ENCODE measurements at regions not wholly inside any gene's neighbourhood (a gene's known extent, or its start where the extent isn't known, plus 50 kb on each side); places are given as distances from the start of the nearest gene placed in this dataset.

DNA sequence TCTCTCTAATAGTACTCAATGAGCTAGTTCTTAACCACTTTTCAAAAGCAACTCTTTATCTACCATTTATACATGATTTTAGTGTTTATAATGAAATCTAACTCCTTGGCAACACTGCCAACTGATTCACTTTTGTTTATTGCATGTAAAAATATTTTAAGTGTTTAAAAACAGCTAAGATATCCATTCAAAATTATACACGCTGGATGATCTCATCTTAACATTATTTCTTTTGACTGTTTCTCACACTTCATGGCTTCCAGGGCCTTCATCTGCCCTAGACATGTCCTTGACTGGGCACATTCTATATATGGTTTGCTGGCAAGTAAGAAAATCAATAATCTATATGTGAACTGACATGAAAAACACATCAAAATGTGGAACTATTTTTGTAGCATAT is 414.6 kb upstream of the LUZP2 start:
- H3K27me3 ChIP-seq: no peaks in the 10 kb centered on the region
- H3K9me3 ChIP-seq: no peaks in the 10 kb centered on the region
- H3K4me3 ChIP-seq: no peak overlapping the region
- H3K36me3 ChIP-seq: no peaks in the 10 kb centered on the region
- no peaks in the 10 kb centered on the region for H3K4me1 ChIP-seq
- intact Hi-C loops (cut with DNase I): no loop called here
- TF ChIP-seq POLR2AphosphoS5 (IDR thresholded peaks at IDR 0.05; ENCODE audit: insufficient read depth in 1 of 2, low read depth in 1 of 2): no peak
- TF ChIP-seq POLR2A (IDR thresholded peaks at IDR 0.05): no peak
- TF ChIP-seq, protein P1, sequence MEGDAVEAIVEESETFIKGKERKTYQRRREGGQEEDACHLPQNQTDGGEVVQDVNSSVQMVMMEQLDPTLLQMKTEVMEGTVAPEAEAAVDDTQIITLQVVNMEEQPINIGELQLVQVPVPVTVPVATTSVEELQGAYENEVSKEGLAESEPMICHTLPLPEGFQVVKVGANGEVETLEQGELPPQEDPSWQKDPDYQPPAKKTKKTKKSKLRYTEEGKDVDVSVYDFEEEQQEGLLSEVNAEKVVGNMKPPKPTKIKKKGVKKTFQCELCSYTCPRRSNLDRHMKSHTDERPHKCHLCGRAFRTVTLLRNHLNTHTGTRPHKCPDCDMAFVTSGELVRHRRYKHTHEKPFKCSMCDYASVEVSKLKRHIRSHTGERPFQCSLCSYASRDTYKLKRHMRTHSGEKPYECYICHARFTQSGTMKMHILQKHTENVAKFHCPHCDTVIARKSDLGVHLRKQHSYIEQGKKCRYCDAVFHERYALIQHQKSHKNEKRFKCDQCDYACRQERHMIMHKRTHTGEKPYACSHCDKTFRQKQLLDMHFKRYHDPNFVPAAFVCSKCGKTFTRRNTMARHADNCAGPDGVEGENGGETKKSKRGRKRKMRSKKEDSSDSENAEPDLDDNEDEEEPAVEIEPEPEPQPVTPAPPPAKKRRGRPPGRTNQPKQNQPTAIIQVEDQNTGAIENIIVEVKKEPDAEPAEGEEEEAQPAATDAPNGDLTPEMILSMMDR (IDR thresholded peaks at IDR 0.05): no peak
- H3K27ac ChIP-seq: no peak overlapping the region
- DNase-seq (ENCODE audit: extremely low spot score in 2 of 2): no peak

DNA sequence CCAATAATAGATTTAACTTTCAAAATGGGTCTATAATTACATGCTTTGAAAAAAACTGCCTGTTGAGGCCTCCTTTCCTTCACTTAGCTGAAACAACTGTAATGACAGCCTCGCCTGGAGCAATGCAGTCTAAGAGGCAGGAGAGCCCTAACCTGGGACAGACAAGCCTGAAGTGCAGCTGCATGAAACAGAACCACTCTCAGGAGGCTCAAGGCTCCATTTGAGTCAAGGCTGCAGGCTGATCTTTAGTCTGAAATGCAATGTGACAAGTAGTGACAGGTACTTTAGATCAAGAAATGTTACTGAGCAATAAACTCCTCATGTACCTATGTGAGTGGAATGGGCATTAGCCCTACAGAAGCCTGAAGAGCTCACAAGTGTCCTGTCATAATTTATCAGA is 414.0 kb upstream of the LUZP2 start:
- intact Hi-C loops (cut with DNase I): no loop called here
- H3K36me3 ChIP-seq: no peaks in the 10 kb centered on the region
- no peak for DNase-seq (ENCODE audit: extremely low spot score in 2 of 2)

DNA sequence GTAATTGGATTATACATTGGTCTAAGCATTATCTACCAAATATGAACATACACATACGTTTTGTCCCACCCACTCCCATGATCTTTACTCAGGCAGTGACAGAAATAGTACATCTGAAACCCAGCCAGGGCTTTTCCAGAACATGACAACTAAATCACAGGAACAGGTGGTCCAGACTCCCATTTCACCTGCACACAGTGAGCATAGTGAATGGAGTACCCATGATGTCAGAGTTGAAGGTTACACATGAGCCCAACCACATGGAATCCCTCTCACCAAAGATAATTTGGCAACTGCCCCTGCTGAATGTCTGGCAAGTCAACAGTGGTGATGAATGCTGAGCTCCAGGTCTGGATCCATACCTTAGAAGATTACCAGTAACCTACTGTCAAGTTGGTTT is 411.9 kb upstream of the LUZP2 start:
- intact Hi-C loops (cut with DNase I): no loop called here

More for the DNA sequence above, 414.0 kb upstream of the LUZP2 start:
- no peaks in the 10 kb centered on the region for H3K27me3 ChIP-seq
- H3K9me3 ChIP-seq: no peaks in the 10 kb centered on the region
- H3K4me1 ChIP-seq: no peaks in the 10 kb centered on the region
- no peak overlapping the region for H3K4me3 ChIP-seq
- TF ChIP-seq POLR2A (IDR thresholded peaks at IDR 0.05): no peak
- TF ChIP-seq, protein P1 (IDR thresholded peaks at IDR 0.05): no peak
- TF ChIP-seq POLR2AphosphoS5 (IDR thresholded peaks at IDR 0.05; ENCODE audit: insufficient read depth in 1 of 2, low read depth in 1 of 2): no peak
- no peak overlapping the region for H3K27ac ChIP-seq

DNA sequence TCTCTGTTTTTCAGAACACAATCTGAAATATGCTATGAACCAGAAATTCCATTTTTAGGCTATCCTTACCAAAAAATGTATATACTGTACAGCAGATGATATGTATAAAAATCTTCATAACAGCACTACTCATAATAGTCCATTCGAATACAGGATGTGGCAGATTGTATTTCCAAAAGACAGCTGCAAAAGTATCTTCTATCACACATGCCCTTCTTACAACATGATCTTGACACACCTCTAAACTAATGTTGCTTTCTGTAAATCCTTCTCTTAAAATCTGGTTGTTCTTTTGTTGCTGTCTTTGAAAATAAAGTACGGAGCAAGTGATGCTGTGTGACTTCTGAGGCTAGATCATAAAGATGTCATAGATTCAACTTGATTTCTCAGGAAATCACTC is 409.9 kb upstream of the LUZP2 start:
- H3K27me3 ChIP-seq: no peaks in the 10 kb centered on the region
- DNase-seq (ENCODE audit: extremely low spot score in 2 of 2): no peak
- no peaks in the 10 kb centered on the region for H3K9me3 ChIP-seq
- TF ChIP-seq POLR2A (IDR thresholded peaks at IDR 0.05): no peak
- TF ChIP-seq POLR2AphosphoS5 (IDR thresholded peaks at IDR 0.05; ENCODE audit: insufficient read depth in 1 of 2, low read depth in 1 of 2): no peak
- TF ChIP-seq, protein P1 (IDR thresholded peaks at IDR 0.05): no peak
- H3K27ac ChIP-seq: no peak overlapping the region
- no peaks in the 10 kb centered on the region for H3K4me1 ChIP-seq
- H3K36me3 ChIP-seq: no peaks in the 10 kb centered on the region
- intact Hi-C loops (cut with DNase I): no loop called here
- no peak overlapping the region for H3K4me3 ChIP-seq

More for the DNA sequence above, 411.9 kb upstream of the LUZP2 start:
- Histone ChIP-seq H3K4me3 (no peak overlapping the region), H3K36me3 (no peaks in the 10 kb centered on the region), H3K27me3 (no peaks in the 10 kb centered on the region), H3K9me3 (no peaks in the 10 kb centered on the region), H3K27ac (no peak overlapping the region), H3K4me1 (no peaks in the 10 kb centered on the region)
- no peak for DNase-seq (ENCODE audit: extremely low spot score in 2 of 2)
- TF ChIP-seq POLR2A (IDR thresholded peaks at IDR 0.05) (no peak), POLR2AphosphoS5 (IDR thresholded peaks at IDR 0.05; ENCODE audit: insufficient read depth in 1 of 2, low read depth in 1 of 2) (no peak)
- TF ChIP-seq, protein P1 (IDR thresholded peaks at IDR 0.05): no peak

DNA sequence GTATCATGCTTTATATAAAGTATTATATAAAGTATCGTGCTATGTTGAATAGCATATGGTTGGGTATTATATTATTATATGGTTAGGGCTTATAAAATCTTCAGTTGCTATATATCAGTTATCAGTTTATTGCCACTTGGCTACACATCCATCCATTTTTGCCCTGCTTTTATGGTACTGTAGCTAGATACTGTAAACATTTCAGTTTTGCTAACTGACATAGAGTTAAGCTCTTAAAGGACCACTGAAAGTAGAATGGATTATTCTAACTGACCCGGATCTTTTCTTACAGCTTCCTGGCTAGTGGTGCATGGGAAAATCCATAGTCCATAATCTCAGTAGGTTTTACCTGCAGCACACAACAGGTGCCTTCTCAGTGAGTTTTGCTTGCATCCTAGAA is 405.3 kb upstream of the LUZP2 start:
- no peak for DNase-seq (ENCODE audit: extremely low spot score in 2 of 2)
- no peaks in the 10 kb centered on the region for H3K4me1 ChIP-seq
- H3K9me3 ChIP-seq: no peaks in the 10 kb centered on the region
- no peaks in the 10 kb centered on the region for H3K27me3 ChIP-seq
- no peak overlapping the region for H3K27ac ChIP-seq
- intact Hi-C loops (cut with DNase I): no loop called here
- no peaks in the 10 kb centered on the region for H3K36me3 ChIP-seq
- TF ChIP-seq, protein P1 (IDR thresholded peaks at IDR 0.05): no peak
- no peak overlapping the region for H3K4me3 ChIP-seq
